Stimulated activated memory B cell treated with anti-CD40 and anti-IgM and Interleukin-4, amounts not matched to agents 10 μg/mL and 1 μg/mL and 100 μg/mL, for 72 hours (primary cell): ENCODE measurements at regions not wholly inside any gene's neighbourhood (a gene's known extent, or its start where the extent isn't known, plus 50 kb on each side); places are given as distances from the start of the nearest gene placed in this dataset.
"Not testable (repeated sequence)": the region's sequence is repeated elsewhere in the genome, so short reads cannot be mapped to it uniquely, and the experiment has no call there.

Experiments used
- ATAC-seq: fragments of 150-1000 bp; cut with Tn5 transposase; 2 replicates; pipeline ENCODE4 v1.10.0; 2021
- H3K27ac Mint-ChIP-seq: one replicate; pipeline ENCODE4 v1.8.0; 2022; ENCODE audit warnings: mild to moderate bottlenecking, mixed read lengths
- H3K27me3 Mint-ChIP-seq: one replicate; pipeline ENCODE4 v1.8.0; 2022; ENCODE audit warnings: mixed read lengths
- H3K36me3 Mint-ChIP-seq: one replicate; pipeline ENCODE4 v1.8.0; 2022; ENCODE audit warnings: mixed read lengths
- H3K4me1 Mint-ChIP-seq: one replicate; pipeline ENCODE4 v1.8.0; 2022; ENCODE audit warnings: mixed read lengths
- H3K4me3 Mint-ChIP-seq: one replicate; pipeline ENCODE4 v1.8.0; 2022; ENCODE audit warnings: mild to moderate bottlenecking, moderate library complexity, mixed read lengths
- H3K9me3 Mint-ChIP-seq: one replicate; pipeline ENCODE4 v1.8.0; 2022; ENCODE audit warnings: mixed read lengths

DNA sequence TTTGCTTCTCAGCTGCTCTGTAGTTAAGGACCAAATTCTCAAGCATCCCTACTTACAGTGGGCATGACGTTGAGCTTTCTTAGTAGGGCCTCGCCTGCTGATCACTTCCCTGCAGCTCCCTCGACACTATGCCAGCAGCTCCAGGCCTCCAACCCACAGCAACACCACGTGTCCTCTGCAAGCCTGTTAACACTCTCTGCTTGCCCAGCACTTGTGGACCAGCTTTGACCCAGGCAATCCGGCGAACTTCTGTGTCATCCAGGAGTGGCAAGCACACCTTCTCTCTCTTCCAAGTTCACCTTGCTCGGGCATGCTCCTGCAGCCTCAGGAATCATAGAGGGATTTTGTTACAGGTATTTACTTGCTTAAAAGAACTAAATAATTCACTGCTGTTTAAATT lies 138.6 kb upstream of the FHL2 start:
- no peak for ATAC-seq
- Mint-ChIP-seq H3K9me3 (peaks cover 7% of the 10 kb centered on the region), H3K4me1 (no peaks in the 10 kb centered on the region), H3K27me3 (peaks cover 33% of the 10 kb centered on the region), H3K27ac (no peak overlapping the region), H3K36me3 (no peaks in the 10 kb centered on the region), H3K4me3 (no peak overlapping the region)

DNA sequence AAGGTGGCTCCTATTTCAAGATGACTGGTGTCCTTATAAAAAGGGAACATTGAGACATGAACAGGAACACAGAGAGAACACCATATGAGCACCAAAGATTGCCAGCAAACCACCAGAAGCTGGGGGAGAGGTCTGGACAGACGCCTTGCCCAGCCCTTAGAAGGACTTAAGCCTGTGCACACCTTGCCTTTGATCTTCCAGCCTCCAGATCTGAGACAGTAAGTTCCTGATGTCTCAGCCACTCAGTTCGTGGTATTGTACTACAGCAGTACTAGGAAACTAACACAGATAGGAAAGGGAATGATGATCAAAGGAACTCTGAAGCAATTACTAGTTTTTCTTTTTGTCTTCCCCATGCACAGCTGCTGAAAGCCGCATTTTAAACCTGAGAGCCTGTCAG lies 137.3 kb upstream of the FHL2 start:
- Mint-ChIP-seq H3K27me3 (peaks cover 33% of the 10 kb centered on the region), H3K4me1 (no peaks in the 10 kb centered on the region), H3K4me3 (no peak overlapping the region), H3K36me3 (no peaks in the 10 kb centered on the region), H3K9me3 (peaks cover 7% of the 10 kb centered on the region), H3K27ac (no peak overlapping the region)
- ATAC-seq = no peak

DNA sequence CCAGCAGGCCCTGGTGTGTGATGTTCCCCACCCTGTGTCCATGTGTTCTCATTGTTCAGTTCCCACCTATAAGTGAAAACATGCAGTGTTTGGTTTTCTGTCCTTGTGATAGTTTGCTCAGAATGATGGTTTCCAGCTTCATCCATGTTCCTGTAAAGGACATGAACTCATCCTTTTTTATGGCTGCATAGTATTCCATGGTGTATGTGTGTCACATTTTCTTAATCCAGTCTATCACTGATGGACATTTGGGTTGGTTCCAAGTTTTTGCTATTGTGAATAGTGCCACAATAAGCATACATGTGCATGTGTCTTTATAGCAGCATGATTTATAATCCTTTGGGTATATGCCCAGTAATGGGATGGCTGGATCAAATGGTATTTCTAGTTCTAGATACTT lies 130.4 kb upstream of the FHL2 start:
- ATAC-seq, H3K9me3 Mint-ChIP-seq, H3K36me3 Mint-ChIP-seq, H3K4me3 Mint-ChIP-seq, H3K4me1 Mint-ChIP-seq, H3K27me3 Mint-ChIP-seq, H3K27ac Mint-ChIP-seq: not testable (repeated sequence)

DNA sequence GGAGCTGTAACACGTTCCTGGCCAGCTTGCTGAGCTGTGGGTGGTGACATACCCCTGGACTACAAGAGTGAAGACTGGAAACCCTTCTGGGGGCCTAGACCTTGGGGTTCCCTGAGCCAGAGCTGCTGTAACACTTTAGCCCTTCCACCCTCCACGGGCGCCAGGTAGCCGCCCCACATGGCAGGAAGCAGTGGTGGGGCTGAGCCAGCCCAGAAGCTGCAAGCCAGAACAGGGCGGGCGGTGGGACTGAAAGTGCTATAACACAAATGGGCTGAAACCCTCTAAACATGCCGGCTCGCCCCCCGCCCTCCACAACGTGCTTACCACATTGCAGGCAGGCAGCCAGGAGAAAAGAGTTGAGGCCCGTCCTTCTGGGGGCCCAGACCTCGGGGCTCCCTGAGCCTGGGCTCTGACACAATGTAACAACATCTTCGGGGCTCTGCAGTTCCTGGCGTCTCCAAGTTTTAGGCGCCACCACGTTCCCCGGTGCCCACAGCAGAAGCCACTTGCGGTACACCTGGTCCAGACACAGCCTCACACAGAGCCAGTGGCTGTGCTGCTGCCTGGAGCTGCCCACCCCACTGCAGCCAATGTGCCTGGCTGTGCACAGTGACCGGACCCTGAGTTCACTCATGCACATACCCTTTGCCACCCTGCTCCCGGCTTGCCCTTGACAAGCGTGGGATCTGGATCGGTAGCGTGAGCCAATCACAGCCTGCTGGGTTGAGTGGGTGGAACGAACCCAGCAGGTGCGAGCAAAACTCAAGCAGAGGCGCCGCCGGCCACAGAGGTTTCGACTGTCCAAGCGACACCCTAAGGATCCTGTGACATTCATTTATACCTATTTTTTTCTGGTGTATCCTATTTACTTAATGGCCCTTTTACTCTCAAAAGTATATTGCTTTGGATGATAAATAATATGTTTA lies 127.4 kb upstream of the FHL2 start:
- no peaks in the 10 kb centered on the region for H3K27me3 Mint-ChIP-seq
- no peak overlapping the region for H3K4me3 Mint-ChIP-seq
- H3K36me3 Mint-ChIP-seq = no peaks in the 10 kb centered on the region
- ATAC-seq = no peak
- no peak overlapping the region for H3K27ac Mint-ChIP-seq
- H3K4me1 Mint-ChIP-seq = no peaks in the 10 kb centered on the region
- no peaks in the 10 kb centered on the region for H3K9me3 Mint-ChIP-seq

DNA sequence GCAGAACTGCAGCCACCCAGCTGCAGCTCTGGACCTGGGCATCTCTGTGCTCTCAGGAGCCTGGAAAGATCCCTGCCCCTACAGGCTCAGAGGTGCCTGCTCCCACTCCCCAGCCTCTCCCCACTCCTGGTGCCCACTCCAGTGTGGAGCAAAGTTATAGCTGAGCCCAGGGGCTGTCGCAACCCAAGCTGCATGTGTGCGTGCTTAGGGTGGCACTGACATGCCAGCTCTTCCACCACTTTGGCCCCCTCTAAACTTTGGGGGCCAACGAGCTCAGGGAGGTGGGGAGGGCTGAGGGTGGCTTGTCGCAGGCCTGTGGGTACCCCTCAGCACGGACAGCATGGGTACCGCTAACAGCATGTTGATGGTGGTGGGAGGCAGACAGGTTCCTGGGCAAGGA lies 126.3 kb upstream of the FHL2 start:
- Mint-ChIP-seq H3K27ac (no peak overlapping the region), H3K4me1 (no peaks in the 10 kb centered on the region), H3K4me3 (no peak overlapping the region), H3K27me3 (no peaks in the 10 kb centered on the region), H3K9me3 (no peaks in the 10 kb centered on the region), H3K36me3 (no peaks in the 10 kb centered on the region)
- ATAC-seq = no peak

DNA sequence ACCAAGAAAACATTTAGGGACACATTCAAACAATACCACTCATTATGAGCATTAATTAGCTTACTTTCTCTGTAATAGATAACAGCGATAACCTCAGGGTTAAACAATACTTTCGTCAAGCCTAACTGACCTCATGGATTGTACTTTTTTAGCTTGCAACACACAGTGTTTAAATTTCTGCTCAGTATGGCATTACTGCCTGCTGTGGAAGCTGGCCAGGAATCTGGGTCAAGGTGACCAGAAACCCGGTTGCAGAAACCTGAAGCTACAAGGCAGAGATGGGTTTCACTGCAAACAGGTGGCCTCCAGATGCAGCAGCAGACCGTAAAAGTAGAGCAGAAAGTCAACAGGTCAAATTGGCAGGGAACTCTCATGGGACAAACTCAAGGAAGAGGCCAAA lies 123.8 kb upstream of the FHL2 start:
- Mint-ChIP-seq H3K27me3 (peaks cover 9% of the 10 kb centered on the region), H3K9me3 (no peaks in the 10 kb centered on the region), H3K36me3 (no peaks in the 10 kb centered on the region), H3K4me1 (no peaks in the 10 kb centered on the region), H3K27ac (no peak overlapping the region), H3K4me3 (no peak overlapping the region)
- ATAC-seq = no peak

DNA sequence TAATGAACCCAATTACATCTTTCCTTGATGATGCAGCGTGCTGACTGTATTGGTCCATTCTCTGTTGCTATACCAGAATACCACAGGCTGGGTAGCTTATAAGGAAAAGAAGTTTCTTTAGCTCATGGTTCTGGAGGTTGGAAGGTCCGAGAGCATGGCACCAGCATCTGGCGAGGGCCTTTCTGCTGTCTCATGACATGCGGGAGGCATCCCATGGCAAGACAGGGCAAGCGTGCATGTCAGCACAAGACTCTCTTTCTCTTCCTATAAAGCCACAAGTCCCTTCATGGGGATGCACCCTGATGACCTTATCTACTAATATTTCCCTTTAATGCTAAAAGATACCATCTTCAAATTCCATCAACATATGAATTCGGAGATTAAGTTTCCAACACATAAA lies 122.8 kb upstream of the FHL2 start:
- Mint-ChIP-seq H3K9me3 (no peaks in the 10 kb centered on the region), H3K27me3 (peaks cover 17% of the 10 kb centered on the region), H3K4me3 (no peak overlapping the region), H3K27ac (no peak overlapping the region), H3K36me3 (no peaks in the 10 kb centered on the region), H3K4me1 (no peaks in the 10 kb centered on the region)
- no peak for ATAC-seq

DNA sequence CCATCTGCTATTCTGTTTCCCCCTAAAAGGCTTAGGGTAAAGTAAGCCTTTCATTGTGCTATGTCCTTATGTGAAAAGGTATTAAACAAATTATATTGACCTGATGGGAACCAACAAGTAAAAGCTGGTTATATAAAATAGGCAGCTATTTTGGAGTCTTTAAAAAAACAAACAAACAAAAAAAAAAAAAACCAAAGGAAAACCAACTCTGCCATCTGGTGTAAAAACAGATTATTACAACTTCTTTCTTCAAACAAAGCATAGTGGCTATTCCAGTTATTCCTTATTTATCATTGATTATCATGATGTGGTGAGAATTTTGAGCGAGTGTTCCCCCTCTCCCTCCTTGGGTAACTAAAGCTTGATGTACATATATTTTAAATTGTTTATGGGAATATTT lies 122.3 kb upstream of the FHL2 start:
- ATAC-seq = no peak

DNA sequence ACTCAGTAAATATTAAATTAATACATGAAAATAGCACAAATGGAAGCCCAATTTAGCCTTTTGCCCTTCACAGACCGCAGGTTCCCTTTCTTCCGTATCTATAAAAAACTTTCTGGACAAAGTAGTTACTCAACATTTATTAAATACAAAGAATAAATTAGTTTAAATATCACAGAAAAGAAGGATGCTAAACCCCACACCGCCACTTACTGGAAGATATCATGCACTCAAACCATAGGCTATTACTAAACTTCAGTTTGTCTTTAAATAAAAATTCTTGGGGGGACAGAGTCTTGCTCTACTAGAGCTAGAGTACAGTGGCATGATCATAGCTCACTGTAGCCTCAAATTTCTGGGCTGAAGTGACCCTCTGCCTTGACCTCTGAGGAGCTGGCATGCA lies 120.7 kb upstream of the FHL2 start:
- H3K4me1 Mint-ChIP-seq = no peaks in the 10 kb centered on the region
- H3K4me3 Mint-ChIP-seq = no peak overlapping the region
- no peaks in the 10 kb centered on the region for H3K36me3 Mint-ChIP-seq
- no peak for ATAC-seq
- H3K9me3 Mint-ChIP-seq = no peaks in the 10 kb centered on the region
- H3K27me3 Mint-ChIP-seq = peaks cover 36% of the 10 kb centered on the region
- no peak overlapping the region for H3K27ac Mint-ChIP-seq

More for the DNA sequence above, 122.3 kb upstream of the FHL2 start:
- Mint-ChIP-seq H3K27ac (no peak overlapping the region), H3K9me3 (no peaks in the 10 kb centered on the region), H3K4me1 (no peaks in the 10 kb centered on the region), H3K36me3 (no peaks in the 10 kb centered on the region), H3K27me3 (peaks cover 22% of the 10 kb centered on the region), H3K4me3 (no peak overlapping the region)

DNA sequence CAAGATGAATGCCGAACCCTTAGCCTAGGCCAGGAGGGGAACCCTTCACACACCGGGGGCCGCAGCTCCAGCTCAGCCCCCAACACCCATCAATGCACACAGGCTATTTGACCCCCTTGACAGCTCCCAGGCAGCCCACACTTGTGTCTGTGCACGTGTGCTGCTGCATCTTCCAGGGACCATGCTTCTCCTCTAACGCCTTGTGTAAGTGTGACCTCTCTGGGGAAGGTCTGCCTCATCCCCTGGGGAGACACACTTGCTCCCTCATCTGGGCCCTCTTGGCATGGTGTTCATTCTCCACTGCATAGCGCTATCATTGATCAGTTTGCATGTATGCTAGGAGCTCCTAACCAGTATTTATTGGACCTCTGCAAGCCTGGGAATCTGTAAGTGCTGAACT lies 120.0 kb upstream of the FHL2 start:
- no peak overlapping the region for H3K4me3 Mint-ChIP-seq
- no peak for ATAC-seq
- H3K4me1 Mint-ChIP-seq = no peaks in the 10 kb centered on the region
- no peaks in the 10 kb centered on the region for H3K36me3 Mint-ChIP-seq
- H3K27ac Mint-ChIP-seq = no peak overlapping the region
- H3K27me3 Mint-ChIP-seq = peaks cover 40% of the 10 kb centered on the region
- H3K9me3 Mint-ChIP-seq = no peaks in the 10 kb centered on the region

DNA sequence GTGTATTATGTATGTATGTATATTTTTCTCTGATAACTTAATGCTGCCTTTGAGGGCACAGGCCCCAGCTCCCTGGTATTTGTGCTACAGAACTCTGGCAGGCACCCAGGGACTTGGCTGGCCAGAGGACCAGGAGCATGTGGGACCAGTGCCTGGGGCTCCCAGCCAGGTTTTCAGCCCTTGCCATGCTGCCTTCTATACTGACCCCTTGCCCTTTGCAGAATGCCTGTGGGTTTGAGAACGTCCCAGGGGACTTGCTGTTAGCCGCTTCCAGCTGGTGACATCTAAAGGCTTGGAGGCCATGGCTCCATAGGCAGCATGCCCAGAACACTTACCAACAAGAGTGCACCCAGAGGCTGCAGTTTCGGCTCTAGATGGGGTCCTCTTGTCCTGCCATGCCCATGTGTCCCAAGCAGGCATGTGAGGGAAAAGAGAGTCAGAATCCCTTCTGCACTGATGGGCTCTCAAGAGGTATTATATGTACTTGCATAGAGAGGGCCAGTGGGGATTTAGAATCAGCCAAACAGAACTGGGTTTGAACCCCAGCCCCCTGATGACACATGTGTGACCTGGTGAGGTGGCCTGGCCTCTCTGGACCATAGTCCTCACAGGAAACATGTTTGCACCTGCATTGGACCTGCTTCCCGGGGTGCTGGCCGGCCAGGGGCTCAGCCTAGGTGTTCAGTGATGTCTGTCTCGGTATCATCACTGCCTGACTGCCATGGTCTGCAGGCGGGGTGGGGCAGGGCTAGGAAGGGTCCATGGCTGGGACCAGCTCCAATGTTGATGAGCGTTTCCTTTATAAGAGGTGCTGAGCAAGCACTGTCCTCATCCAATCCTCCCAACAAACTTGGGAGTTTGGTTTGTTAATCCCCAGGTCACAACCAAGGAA lies 119.2 kb upstream of the FHL2 start:
- H3K36me3 Mint-ChIP-seq = no peaks in the 10 kb centered on the region
- H3K27me3 Mint-ChIP-seq = peaks cover 40% of the 10 kb centered on the region
- no peak overlapping the region for H3K4me3 Mint-ChIP-seq
- no peaks in the 10 kb centered on the region for H3K4me1 Mint-ChIP-seq
- H3K27ac Mint-ChIP-seq = no peak overlapping the region
- H3K9me3 Mint-ChIP-seq = no peaks in the 10 kb centered on the region
- ATAC-seq = peak; percentile 35

DNA sequence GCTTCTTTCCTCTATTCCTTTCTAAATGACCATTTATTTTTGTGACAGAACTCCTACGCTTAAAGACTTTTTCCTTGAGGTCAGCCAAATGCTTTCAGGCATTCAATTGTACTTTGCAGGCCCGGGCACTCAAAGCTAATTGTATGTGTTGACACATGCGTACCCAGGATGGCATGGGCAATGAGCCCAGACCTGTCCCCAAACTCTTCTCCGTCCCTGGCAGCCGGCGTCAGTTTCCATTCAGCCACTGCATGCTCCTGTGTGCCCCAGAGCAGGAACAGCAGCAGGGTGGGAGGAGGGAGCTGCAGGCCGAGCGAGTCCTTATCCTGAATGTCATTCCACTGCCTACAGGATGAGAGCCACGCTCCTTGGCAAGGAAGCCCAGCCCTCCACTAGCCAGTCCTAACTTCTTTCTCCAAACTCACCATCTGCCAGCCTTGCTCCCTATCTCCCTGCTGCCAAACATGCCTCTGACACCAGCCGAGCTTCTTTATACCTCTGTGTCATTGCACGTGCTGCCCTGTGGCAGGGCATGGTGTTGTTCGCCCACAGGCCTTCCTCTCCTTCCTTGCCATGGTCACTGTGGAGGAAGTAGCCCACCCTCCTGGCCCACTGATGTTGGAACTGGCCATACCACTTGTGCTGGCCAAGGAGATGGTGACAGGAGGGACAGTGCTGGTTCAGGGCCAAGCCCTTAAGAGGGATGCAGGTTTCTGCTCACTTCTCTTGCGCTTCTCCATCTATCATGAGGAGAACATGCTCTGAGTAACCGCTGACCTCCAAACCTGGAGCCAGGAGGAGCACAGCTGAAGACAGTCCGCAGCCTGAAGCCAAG lies 116.9 kb upstream of the FHL2 start:
- Mint-ChIP-seq H3K36me3 (no peaks in the 10 kb centered on the region), H3K27ac (no peak overlapping the region), H3K4me1 (no peaks in the 10 kb centered on the region), H3K4me3 (no peak overlapping the region), H3K9me3 (no peaks in the 10 kb centered on the region), H3K27me3 (peaks cover 40% of the 10 kb centered on the region)
- ATAC-seq = no peak

DNA sequence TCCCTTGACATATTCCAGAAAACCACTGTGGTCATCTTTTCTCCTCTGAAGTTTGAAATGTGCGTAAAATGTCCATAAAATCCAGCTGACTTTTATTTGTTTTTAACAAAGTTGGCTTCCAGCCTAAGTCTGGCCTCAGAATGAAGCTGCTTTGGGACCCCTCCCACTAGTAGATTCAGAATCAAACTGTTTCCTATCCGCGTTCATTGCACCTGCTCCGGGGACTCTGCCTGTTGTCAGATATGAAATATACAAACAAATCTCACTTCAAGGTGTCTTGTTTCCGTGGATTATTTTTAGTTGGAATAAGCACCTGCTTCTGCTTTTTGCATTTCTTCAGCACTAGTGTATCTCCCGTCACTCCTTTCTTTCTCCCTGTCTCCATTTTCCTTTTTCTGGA lies 115.7 kb upstream of the FHL2 start:
- Mint-ChIP-seq H3K27me3 (peaks cover 48% of the 10 kb centered on the region), H3K36me3 (no peaks in the 10 kb centered on the region), H3K27ac (no peak overlapping the region), H3K4me3 (no peak overlapping the region), H3K9me3 (no peaks in the 10 kb centered on the region), H3K4me1 (no peaks in the 10 kb centered on the region)
- no peak for ATAC-seq

DNA sequence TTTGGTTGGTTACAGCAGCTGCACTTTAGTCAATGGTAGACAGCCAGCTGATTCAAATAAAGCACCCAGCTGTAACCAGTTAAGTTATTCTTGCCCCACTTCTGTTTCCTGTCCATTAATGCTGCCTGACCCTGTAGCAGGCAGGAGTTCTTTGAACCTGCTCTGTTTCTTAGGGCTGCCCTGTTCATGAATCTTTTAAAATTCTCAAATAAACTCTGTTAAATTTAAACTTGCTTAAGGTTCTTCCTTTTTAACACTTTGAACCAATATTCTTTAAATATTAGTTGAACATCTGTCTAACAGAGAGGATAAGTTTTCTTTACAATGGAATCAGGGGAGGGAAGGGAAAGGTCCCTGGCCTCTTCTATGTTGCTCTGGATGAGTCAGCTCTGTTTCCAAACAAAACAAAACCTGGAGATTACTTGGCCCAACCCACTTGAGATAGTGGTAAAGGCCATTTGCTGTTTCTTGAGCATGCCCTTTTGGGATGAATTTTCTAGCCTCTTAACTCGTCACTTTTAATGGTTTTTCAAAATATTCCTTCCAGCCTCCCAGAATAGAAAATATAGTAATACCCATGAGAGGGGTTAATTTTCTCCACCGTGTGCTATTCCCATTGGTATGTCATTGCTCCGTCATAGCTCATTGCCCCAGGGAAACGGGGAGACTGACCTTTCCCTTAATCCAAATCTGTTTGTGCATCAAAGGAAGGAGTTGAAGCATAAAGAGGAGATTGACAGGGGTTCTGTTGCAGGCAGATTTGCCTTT lies 112.1 kb upstream of the FHL2 start:
- Mint-ChIP-seq H3K4me1 (no peaks in the 10 kb centered on the region), H3K4me3 (no peak overlapping the region), H3K27me3 (peaks cover 26% of the 10 kb centered on the region), H3K36me3 (no peaks in the 10 kb centered on the region), H3K9me3 (no peaks in the 10 kb centered on the region), H3K27ac (no peak overlapping the region)
- ATAC-seq = no peak
